ENCODE measurements at regions not wholly inside any gene's neighbourhood (a gene's known extent, or its start where the extent isn't known, plus 50 kb on each side); places are given as distances from the start of the nearest gene placed in this dataset.

DNA sequence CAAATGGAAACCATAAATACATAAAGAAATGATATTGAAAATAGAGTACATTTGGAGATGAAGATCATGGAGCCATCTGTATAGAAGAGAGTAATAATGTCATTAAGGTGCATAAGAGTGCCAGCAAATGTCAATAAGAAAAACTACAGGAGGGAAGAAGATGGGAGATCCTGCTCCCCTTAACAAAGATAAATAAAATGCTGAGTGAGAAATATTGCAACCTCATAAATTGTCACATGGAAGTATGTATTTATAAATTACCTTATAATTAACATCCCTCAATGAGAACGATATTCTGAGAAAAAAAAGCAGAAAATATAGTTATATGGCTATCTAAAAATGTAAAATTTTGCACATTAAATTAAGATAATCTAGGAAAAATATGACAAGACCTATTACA lies 155.2 kb upstream of the PRSS1 start:
- TF ChIP-seq, protein P1, sequence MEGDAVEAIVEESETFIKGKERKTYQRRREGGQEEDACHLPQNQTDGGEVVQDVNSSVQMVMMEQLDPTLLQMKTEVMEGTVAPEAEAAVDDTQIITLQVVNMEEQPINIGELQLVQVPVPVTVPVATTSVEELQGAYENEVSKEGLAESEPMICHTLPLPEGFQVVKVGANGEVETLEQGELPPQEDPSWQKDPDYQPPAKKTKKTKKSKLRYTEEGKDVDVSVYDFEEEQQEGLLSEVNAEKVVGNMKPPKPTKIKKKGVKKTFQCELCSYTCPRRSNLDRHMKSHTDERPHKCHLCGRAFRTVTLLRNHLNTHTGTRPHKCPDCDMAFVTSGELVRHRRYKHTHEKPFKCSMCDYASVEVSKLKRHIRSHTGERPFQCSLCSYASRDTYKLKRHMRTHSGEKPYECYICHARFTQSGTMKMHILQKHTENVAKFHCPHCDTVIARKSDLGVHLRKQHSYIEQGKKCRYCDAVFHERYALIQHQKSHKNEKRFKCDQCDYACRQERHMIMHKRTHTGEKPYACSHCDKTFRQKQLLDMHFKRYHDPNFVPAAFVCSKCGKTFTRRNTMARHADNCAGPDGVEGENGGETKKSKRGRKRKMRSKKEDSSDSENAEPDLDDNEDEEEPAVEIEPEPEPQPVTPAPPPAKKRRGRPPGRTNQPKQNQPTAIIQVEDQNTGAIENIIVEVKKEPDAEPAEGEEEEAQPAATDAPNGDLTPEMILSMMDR (IDR thresholded peaks at IDR 0.05) = no peak
- TF ChIP-seq POLR2A (IDR thresholded peaks at IDR 0.05) = no peak

All from vagina (tissue), 2 donors.